ENCODE measurements at regions not wholly inside any gene's neighbourhood (a gene's known extent, or its start where the extent isn't known, plus 50 kb on each side); places are given as distances from the start of the nearest gene placed in this dataset.

DNA sequence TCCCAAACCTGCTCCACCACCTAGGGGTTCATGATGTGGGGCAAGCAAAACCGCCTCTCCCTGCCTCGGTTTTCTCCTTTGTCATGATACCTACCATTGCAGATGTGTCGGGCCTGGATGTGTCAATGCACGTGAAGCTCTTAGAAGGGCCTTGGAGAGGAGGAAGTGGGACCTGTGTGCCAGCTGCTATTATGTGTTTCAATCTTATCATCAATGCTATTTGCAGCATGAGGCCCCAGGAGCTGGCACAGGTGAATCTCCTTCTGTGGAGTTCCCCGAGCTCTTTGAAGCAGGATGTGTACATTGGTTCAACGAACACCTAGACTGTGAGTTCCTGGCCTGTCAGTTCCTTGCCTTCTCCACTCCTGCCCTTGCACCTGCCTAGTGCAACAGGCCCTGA is 331.6 kb downstream of the CTTN start:
- H3K27ac ChIP-seq (ENCODE audit: low read depth, low read length): no peak overlapping the region
- H3K27me3 Mint-ChIP-seq: peaks cover 2% of the 10 kb centered on the region in 2 donors
- no peak overlapping the region for H3K27ac Mint-ChIP-seq
- no peaks in the 10 kb centered on the region for H3K36me3 ChIP-seq (ENCODE audit: insufficient read depth, low read length)
- ChIA-PET CTCF (ENCODE audit: partially characterized antibody) (no interaction called here), POLR2A (ENCODE audit: partially characterized antibody) (no interaction called here)
- H3K27me3 ChIP-seq (ENCODE audit: insufficient read depth, low read length): no peaks in the 10 kb centered on the region
- peaks cover 0 to 6% (median 0%) of the 10 kb centered on the region in 8 donors for H3K9me3 Mint-ChIP-seq
- H3K4me3 ChIP-seq (ENCODE audit: low read length in 2 of 2): no peak overlapping the region
- H3K36me3 Mint-ChIP-seq: no peaks in the 10 kb centered on the region
- H3K4me1 ChIP-seq (ENCODE audit: insufficient read depth, low read length): no peaks in the 10 kb centered on the region
- intact Hi-C loops (cut with micrococcal nuclease): no loop called here
- no peaks in the 10 kb centered on the region for H3K9me3 ChIP-seq (ENCODE audit: control insufficient read depth in 1 of 2, low read length in 2 of 2)
- no peak overlapping the region for H3K4me3 Mint-ChIP-seq
- peaks cover 0 to 5% (median 0%) of the 10 kb centered on the region in 4 donors for H3K4me1 Mint-ChIP-seq
- no peak for DNase-seq

DNA sequence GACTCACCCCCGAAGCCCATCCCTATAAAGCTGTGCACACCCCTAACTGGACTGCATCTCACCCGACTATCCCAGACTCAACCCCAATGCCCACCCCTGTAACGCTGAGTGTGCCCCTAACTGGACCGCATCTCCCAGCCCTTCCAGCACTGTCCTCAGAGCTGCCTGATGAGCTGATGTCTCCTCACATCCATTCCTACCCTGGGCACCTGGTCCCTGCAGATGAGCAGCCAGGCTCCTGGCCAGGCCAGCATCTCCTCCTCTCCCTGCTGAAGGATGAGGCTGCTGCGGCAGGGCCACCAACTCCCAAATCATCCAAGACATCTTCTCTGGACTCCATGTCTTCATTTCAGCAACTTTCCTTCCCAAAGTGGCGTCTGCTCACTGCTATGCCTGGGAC is 332.1 kb downstream of the CTTN start:
- POLR2A ChIA-PET (ENCODE audit: partially characterized antibody): no interaction called here
- Histone ChIP-seq H3K4me1 (ENCODE audit: insufficient read depth, low read length) (no peaks in the 10 kb centered on the region), H3K27ac (ENCODE audit: low read depth, low read length) (no peak overlapping the region), H3K27me3 (ENCODE audit: insufficient read depth, low read length) (no peaks in the 10 kb centered on the region), H3K9me3 (ENCODE audit: control insufficient read depth in 1 of 2, low read length in 2 of 2) (no peaks in the 10 kb centered on the region), H3K4me3 (ENCODE audit: low read length in 2 of 2) (no peak overlapping the region), H3K36me3 (ENCODE audit: insufficient read depth, low read length) (no peaks in the 10 kb centered on the region)
- Mint-ChIP-seq H3K4me3 (no peak overlapping the region), H3K36me3 (no peaks in the 10 kb centered on the region), H3K4me1 (peaks cover 0 to 5% (median 0%) of the 10 kb centered on the region in 4 donors), H3K9me3 (peaks cover 0 to 6% (median 0%) of the 10 kb centered on the region in 8 donors), H3K27me3 (peaks cover 2% of the 10 kb centered on the region in 2 donors), H3K27ac (no peak overlapping the region)
- intact Hi-C loops (cut with micrococcal nuclease): no loop called here
- no peak for DNase-seq
- CTCF ChIA-PET (ENCODE audit: partially characterized antibody): no interaction called here

DNA sequence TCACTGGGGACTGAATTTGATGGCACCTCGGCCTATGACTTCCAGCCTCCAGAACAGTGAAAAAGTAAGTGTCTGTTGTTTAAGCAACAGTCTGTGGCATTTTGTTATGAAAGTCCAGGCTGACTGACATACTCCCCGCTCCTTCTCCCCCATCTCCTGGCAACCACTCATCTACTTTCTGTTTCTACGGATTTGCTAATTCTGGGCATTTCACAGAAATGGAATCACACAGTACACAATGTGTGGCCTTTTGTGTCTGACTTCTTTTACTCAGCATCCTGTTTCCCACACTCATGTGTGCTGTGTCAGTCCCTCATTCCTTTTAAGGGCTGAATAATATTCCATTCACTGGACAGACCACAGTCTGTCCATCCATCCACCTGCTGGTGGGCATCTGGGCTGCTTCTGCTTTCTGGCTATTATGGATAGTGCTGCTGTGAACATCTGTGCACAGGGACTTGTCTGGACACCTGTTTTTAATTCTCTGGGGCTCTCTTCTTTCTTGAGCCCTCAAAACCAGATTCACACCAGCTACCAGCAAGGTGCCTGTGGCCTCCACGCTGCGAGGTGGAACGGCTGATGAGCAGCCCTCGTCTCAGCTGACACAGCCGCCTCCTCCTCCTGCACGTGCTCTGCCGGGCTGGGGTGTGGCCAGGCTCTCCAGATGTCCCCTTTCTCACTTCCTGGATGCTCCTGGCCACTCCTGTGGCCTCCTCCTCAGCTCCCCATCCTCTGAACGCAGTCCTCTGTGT is 333.1 kb downstream of the CTTN start:
- Histone ChIP-seq H3K27ac (ENCODE audit: low read depth, low read length) (no peak overlapping the region), H3K4me3 (ENCODE audit: low read length in 2 of 2) (no peak overlapping the region), H3K36me3 (ENCODE audit: insufficient read depth, low read length) (no peaks in the 10 kb centered on the region), H3K27me3 (ENCODE audit: insufficient read depth, low read length) (no peaks in the 10 kb centered on the region), H3K9me3 (ENCODE audit: control insufficient read depth in 1 of 2, low read length in 2 of 2) (no peaks in the 10 kb centered on the region), H3K4me1 (ENCODE audit: insufficient read depth, low read length) (no peaks in the 10 kb centered on the region)
- no peak overlapping the region for H3K4me3 Mint-ChIP-seq
- peaks cover 0 to 2% of the 10 kb centered on the region in 2 donors for H3K27me3 Mint-ChIP-seq
- DNase-seq: no peak
- no peaks in the 10 kb centered on the region for H3K36me3 Mint-ChIP-seq
- no peak overlapping the region for H3K27ac Mint-ChIP-seq
- ChIA-PET POLR2A (ENCODE audit: partially characterized antibody) (no interaction called here), CTCF (ENCODE audit: partially characterized antibody) (no interaction called here)
- intact Hi-C loops (cut with micrococcal nuclease): no loop called here
- peaks cover 0 to 6% (median 0%) of the 10 kb centered on the region in 8 donors for H3K9me3 Mint-ChIP-seq
- peaks cover 0 to 5% (median 0%) of the 10 kb centered on the region in 4 donors for H3K4me1 Mint-ChIP-seq

DNA sequence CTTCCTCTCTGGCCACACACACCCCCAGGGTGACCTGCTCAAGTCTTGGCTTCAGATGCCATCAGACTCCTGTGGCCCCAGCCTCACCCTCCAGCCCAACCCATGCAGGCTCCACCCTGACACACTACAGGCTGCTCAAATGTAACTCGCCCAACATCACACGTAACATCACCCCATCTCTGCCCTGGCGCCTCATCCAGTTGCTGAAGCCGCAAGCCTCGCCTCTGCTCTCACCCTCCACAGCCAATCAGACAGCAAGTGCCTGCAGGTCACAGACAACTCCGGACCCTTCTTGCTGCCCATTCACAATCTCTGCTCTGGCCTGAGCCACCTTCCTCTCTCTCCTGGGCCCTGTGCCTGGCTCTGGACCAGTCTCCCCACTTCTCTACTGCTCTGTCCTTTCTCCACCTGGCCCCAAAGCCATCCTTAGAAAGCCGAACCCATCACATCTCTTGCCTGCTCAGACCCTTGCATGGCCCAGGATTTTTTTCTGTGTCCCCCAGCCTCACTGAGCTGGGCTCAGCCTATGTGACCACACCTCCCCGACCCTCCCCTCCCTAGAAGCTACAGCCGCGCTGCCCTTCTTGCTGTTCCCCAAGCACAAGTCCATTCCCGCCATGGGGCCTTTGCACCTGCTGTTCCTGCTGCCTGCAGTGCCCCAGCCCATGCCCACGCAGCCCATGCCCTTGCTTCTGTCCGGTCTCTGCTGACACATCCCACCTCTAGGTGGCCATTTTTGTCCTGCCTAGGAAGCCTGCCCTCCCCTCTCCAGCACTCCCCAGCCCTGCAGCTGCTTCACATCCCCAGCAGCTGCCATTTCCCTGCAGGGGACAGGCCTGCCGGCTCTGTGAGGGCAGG is 333.9 kb downstream of the CTTN start:
- no peak overlapping the region for H3K27ac ChIP-seq (ENCODE audit: low read depth, low read length)
- H3K4me1 ChIP-seq (ENCODE audit: insufficient read depth, low read length): no peaks in the 10 kb centered on the region
- no peak overlapping the region for H3K4me3 ChIP-seq (ENCODE audit: low read length in 2 of 2)
- Mint-ChIP-seq H3K9me3 (peaks cover 0 to 2% (median 0%) of the 10 kb centered on the region in 8 donors), H3K4me1 (peaks cover 0 to 5% (median 0%) of the 10 kb centered on the region in 4 donors), H3K4me3 (no peak overlapping the region), H3K27me3 (peaks cover 0 to 2% of the 10 kb centered on the region in 2 donors), H3K36me3 (no peaks in the 10 kb centered on the region), H3K27ac (no peak overlapping the region)
- no peaks in the 10 kb centered on the region for H3K36me3 ChIP-seq (ENCODE audit: insufficient read depth, low read length)
- no peaks in the 10 kb centered on the region for H3K27me3 ChIP-seq (ENCODE audit: insufficient read depth, low read length)
- no peak for DNase-seq
- CTCF ChIA-PET (ENCODE audit: partially characterized antibody): no interaction called here
- intact Hi-C loops (cut with micrococcal nuclease): no loop called here
- no peaks in the 10 kb centered on the region for H3K9me3 ChIP-seq (ENCODE audit: control insufficient read depth in 1 of 2, low read length in 2 of 2)
- POLR2A ChIA-PET (ENCODE audit: partially characterized antibody): no interaction called here

- H3K4me1 ChIP-seq (ENCODE audit: insufficient read depth, low read length): no peaks in the 10 kb centered on the region
- CTCF ChIA-PET (ENCODE audit: partially characterized antibody): no interaction called here
- DNase-seq: no peak
- Mint-ChIP-seq H3K27ac (no peak overlapping the region), H3K9me3 (peaks cover 0 to 2% (median 0%) of the 10 kb centered on the region in 8 donors), H3K4me3 (no peak overlapping the region), H3K4me1 (peaks cover 0 to 5% (median 0%) of the 10 kb centered on the region in 4 donors), H3K36me3 (no peaks in the 10 kb centered on the region), H3K27me3 (peaks cover 0 to 2% of the 10 kb centered on the region in 2 donors)
- POLR2A ChIA-PET (ENCODE audit: partially characterized antibody): no interaction called here
- no peaks in the 10 kb centered on the region for H3K36me3 ChIP-seq (ENCODE audit: insufficient read depth, low read length)
- intact Hi-C loops (cut with micrococcal nuclease): no loop called here
- H3K9me3 ChIP-seq (ENCODE audit: control insufficient read depth in 1 of 2, low read length in 2 of 2): no peaks in the 10 kb centered on the region
- H3K4me3 ChIP-seq (ENCODE audit: low read length in 2 of 2): no peak overlapping the region
- H3K27ac ChIP-seq (ENCODE audit: low read depth, low read length): no peak overlapping the region
- no peaks in the 10 kb centered on the region for H3K27me3 ChIP-seq (ENCODE audit: insufficient read depth, low read length)
Observed at GRCh38 chr11:70732881-70733196, 334.5 kb downstream of the CTTN start.

GRCh38 chr11:70733327-70734325 is 335.3 kb downstream of the CTTN start:
- ChIA-PET CTCF (ENCODE audit: partially characterized antibody) (no interaction called here), POLR2A (ENCODE audit: partially characterized antibody) (no interaction called here)
- H3K4me1 Mint-ChIP-seq: peaks cover 0 to 5% (median 0%) of the 10 kb centered on the region in 4 donors
- H3K27me3 ChIP-seq (ENCODE audit: insufficient read depth, low read length): no peaks in the 10 kb centered on the region
- H3K27ac Mint-ChIP-seq: no peak overlapping the region
- no peak for DNase-seq
- H3K9me3 Mint-ChIP-seq: peaks cover 0 to 2% (median 0%) of the 10 kb centered on the region in 8 donors
- no peaks in the 10 kb centered on the region for H3K36me3 ChIP-seq (ENCODE audit: insufficient read depth, low read length)
- no peak overlapping the region for H3K4me3 Mint-ChIP-seq
- H3K27ac ChIP-seq (ENCODE audit: low read depth, low read length): no peak overlapping the region
- no peaks in the 10 kb centered on the region for H3K9me3 ChIP-seq (ENCODE audit: control insufficient read depth in 1 of 2, low read length in 2 of 2)
- H3K27me3 Mint-ChIP-seq: peaks cover 0 to 2% of the 10 kb centered on the region in 2 donors
- no peaks in the 10 kb centered on the region for H3K4me1 ChIP-seq (ENCODE audit: insufficient read depth, low read length)
- H3K4me3 ChIP-seq (ENCODE audit: low read length in 2 of 2): no peak overlapping the region
- no peaks in the 10 kb centered on the region for H3K36me3 Mint-ChIP-seq
- intact Hi-C loops (cut with micrococcal nuclease): no loop called here

GRCh38 chr11:70734379-70734778 is 336.1 kb downstream of the CTTN start:
- intact Hi-C loops (cut with micrococcal nuclease): no loop called here
- Mint-ChIP-seq H3K9me3 (peaks cover 0 to 2% (median 0%) of the 10 kb centered on the region in 8 donors), H3K27me3 (peaks cover 0 to 2% of the 10 kb centered on the region in 2 donors), H3K27ac (no peak overlapping the region), H3K36me3 (no peaks in the 10 kb centered on the region), H3K4me1 (peaks cover 0 to 5% (median 0%) of the 10 kb centered on the region in 4 donors), H3K4me3 (no peak overlapping the region)
- Histone ChIP-seq H3K27me3 (ENCODE audit: insufficient read depth, low read length) (no peaks in the 10 kb centered on the region), H3K27ac (ENCODE audit: low read depth, low read length) (no peak overlapping the region), H3K4me3 (ENCODE audit: low read length in 2 of 2) (no peak overlapping the region), H3K9me3 (ENCODE audit: control insufficient read depth in 1 of 2, low read length in 2 of 2) (no peaks in the 10 kb centered on the region), H3K4me1 (ENCODE audit: insufficient read depth, low read length) (no peaks in the 10 kb centered on the region), H3K36me3 (ENCODE audit: insufficient read depth, low read length) (no peaks in the 10 kb centered on the region)
- CTCF ChIA-PET (ENCODE audit: partially characterized antibody): no interaction called here
- POLR2A ChIA-PET (ENCODE audit: partially characterized antibody): no interaction called here
- no peak for DNase-seq

Measured in CD4-positive, alpha-beta memory T cell (primary cell).